GM20000 (cell line): ENCODE measurements at regions not wholly inside any gene's neighbourhood (a gene's known extent, or its start where the extent isn't known, plus 50 kb on each side); places are given as distances from the start of the nearest gene placed in this dataset.
A peak's percentile ranks its signal among the peaks of the same experiment; 100 is the strongest.

Source experiments
- DNase-seq: peaks from one replicate; pipeline ENCODE4 v3.0.0; 2012; ENCODE audit warnings: low spot score
- TF ChIP-seq, protein P1 (sequence below): IDR thresholded peaks from 2 replicates; pipeline ENCODE4 v1.5.1; 2012; ENCODE audit warnings: mild to moderate bottlenecking, control low read depth; ENCODE audit errors: extremely low read depth, missing control alignments

DNA sequence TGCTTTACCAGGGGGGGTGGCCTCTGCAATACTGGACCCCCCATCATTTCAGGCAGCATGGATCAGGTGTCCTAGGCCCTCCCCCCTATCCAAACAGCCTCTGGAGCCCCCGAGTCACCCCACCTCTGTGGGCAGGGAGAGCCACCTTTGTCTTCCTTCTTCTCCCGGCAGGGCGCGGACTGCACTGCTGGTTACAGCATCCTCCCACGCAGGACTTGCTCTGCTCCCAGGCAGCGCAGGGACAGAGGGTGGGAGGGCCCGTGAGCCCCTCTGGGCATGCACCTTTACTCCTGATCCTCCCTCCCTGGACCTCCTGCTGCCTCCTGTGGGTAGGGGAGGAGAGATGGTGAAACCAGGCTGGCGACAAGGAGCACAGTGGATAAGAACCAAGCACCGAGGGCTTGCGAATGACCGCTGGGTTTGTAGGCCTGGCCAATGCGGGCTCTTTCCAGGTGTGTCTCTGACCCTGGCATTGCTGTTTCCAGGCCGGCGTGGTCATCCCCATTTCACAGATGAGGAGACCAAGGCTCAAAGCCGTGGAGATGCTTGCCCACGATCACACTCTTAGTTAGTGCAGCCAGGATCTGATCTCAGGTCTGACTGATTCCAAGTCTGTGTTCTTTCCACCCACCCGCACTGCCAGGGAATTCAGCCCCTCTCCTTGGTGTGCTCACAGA lies 73.6 kb upstream of the TARDBP start:
- DNase-seq: no peak
- TF ChIP-seq, protein P1, sequence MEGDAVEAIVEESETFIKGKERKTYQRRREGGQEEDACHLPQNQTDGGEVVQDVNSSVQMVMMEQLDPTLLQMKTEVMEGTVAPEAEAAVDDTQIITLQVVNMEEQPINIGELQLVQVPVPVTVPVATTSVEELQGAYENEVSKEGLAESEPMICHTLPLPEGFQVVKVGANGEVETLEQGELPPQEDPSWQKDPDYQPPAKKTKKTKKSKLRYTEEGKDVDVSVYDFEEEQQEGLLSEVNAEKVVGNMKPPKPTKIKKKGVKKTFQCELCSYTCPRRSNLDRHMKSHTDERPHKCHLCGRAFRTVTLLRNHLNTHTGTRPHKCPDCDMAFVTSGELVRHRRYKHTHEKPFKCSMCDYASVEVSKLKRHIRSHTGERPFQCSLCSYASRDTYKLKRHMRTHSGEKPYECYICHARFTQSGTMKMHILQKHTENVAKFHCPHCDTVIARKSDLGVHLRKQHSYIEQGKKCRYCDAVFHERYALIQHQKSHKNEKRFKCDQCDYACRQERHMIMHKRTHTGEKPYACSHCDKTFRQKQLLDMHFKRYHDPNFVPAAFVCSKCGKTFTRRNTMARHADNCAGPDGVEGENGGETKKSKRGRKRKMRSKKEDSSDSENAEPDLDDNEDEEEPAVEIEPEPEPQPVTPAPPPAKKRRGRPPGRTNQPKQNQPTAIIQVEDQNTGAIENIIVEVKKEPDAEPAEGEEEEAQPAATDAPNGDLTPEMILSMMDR: no peak

DNA sequence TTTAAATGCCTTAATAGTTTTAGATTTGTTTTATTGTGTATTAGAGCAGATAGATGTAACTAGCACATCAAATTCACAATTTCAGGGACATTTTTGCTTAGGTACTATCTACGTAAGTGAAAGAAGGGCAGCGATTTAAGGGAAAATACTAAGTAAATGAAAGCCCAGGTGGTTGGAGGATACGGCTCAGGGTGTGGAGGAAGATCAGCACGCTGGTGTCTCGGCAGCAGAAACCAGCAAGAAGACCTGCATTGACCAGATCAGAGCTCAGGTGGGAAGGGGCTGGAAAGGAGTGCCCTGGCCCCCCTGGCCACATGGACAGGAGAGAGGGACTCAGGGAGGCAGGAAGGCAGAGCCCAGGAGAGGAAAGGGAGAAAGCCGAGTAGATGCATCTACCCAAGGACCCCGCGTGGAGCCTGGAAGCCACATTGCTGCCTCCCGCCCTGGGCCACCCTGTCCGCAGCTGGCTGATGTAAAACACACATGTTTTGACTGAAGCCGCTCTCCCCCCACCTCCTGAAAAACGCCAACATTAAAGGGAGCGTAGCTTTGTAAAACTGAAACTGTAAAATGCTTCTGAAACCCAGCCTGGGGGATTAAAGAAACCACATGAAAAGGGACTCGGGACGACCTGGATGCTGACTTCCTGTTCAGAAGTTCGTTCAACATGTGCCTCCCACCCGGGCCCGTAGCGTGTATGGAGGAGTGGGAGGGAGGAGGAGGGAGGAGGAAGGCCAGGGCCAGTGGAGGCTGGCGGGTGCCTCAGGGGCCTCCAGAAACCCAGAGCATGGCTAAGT lies 72.6 kb upstream of the TARDBP start:
- TF ChIP-seq, protein P1: no peak
- peak; percentile 78 for DNase-seq

DNA sequence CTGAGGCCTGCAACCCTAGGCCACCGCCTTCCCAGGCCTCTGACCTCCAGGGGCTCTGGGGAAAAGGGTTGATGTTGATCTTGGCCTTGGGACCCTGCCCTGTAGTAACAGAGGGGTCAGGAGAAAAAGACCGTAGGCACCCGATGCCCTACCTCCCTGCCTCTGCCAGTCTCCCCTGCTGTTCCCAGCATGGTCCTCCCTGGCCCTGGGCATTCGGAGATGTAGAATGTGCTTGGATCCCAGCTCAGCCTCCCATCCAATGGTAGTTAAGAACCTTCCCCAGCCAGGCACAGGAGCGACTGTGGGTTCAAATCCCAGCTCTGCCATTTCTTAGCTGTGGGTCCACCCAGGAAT lies 72.0 kb upstream of the TARDBP start:
- TF ChIP-seq, protein P1: no peak
- no peak for DNase-seq

DNA sequence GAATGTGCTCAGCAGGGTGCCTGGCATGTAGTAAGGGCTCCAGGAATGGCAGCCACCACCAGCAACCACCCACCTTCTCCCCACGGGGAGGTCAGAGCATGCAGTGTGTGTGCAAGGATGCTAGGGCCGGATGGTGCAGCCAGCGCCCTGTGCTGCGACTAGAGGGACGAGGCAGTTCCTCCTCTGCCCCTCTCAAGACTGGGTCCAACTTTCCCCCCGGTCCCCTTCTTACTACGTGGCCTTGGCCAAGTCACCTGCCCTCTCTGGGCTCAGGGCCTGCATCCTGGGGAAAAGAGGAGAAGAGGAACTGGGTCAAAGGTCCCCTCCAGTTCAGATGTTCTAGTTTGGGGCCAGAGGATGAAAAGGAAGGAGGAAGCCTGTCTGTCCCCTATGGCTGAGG lies 71.6 kb upstream of the TARDBP start:
- no peak for DNase-seq
- TF ChIP-seq, protein P1: no peak

DNA sequence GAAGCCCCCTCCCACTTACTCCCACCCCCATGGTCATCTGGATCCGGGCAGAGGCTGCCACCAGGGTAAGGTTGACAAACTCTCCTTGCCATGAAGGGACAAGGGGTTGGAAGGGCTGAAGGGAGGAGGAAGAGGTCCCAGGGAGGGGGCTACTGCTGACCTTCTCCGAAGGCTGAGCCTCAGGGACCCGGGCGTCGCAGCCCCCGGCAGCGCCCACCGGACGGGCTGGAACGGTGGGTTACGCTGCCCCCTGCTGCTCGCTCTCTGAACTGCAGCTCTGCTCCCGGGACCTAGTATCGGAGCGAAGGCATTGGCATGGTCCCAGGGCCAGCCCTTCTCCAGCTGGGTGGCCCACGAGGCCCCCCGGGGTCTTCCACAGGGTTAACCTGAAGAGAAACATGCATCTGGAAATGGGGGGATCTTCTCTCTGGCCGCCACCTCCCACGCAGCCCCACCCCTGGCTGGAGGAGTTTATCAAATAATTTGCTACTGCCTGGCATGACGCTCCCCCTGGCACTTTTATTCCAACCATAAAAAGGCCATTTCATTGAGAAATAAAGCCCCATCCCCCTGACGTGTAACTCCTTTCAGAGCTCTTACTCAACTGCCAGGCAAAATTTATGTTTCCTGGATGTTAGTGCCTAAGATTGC lies 70.4 kb upstream of the TARDBP start:
- TF ChIP-seq, protein P1: peak; percentile 82
- DNase-seq: peak; percentile 83

DNA sequence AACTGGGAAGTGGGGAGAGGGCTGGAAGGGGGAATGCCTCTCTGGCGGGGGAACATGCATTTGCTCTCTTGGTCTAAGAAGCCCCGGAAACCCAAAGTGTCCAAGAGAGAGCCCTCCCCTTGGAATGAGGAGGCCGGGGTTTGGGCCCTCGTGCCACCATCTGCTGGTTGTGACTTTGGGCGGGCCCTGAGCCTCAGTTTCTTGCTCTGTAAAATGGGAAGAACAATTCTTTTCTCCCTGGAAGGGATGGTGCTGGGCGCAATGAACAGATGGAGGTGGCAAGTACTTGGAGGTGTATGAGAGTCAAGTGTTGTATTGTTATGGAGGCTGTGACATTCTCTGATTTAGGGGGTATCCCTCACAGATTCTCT lies 69.9 kb upstream of the TARDBP start:
- DNase-seq: no peak
- TF ChIP-seq, protein P1: no peak

DNA sequence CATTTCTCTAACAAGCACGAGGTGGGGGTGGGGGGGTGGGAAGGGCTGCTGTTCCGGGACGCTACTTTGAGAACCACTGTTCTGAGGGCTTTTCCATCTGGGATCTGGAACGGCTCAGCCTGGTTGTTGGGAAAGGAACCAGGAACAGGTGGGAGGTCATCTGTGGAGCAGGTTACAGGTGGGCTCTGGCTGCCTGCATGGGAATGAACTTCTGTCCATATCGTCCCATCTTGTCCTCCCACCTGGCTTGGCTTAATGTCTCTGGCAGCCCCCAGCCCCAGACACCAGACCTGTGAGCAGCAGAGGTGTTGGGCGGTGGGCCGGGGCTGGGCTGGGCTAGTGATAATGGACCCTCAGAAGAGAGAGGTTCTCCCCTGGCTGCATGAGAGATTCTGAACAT lies 69.4 kb upstream of the TARDBP start:
- TF ChIP-seq, protein P1: no peak

More for the DNA sequence above, 69.4 kb upstream of the TARDBP start:
- no peak for DNase-seq
